ENCODE measurements at regions not wholly inside any gene's neighbourhood (a gene's known extent, or its start where the extent isn't known, plus 50 kb on each side); places are given as distances from the start of the nearest gene placed in this dataset.

DNA sequence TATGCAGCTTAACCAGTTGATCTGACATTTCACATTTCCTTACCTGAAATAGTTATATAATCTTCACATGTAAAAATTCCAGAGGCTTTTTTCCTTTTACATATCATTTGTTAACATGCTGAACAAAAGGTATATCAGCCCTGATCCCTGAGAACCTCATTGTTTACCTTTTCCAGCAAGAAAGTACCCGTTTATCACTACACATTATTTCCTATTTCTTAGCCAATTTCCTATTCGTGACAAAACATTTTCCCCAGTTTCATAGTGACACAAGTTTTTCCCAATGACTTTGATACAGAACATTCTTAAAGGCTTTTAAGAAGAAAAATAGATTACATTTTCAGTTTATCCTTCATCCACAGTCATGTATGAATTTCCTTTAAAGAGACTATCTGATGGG is 86.6 kb upstream of the DKK2 start:
- peak; percentile 81 for DNase-seq (ENCODE audit: low read depth, low spot score)
- no TSS peak for BruUV-seq (replicated peaks)
- FAIRE-seq: peak; percentile 43
- Histone ChIP-seq H3K79me2 (ENCODE audit: control insufficient read depth, insufficient read depth, low read length) (no peaks in the 10 kb centered on the region), H3K4me2 (ENCODE audit: insufficient read depth, low read length) (peak overlapping the region; percentile 42), H2AFZ (ENCODE audit: low read depth, low read length) (peak overlapping the region; percentile 9), H3K27ac (ENCODE audit: insufficient read depth, low read depth, low read length) (no peak overlapping the region), H3K9me3 (replicated peaks; ENCODE audit: control insufficient read depth, insufficient read depth, low read length) (no peaks in the 10 kb centered on the region), H3K9ac (replicated peaks; ENCODE audit: extremely low read depth, insufficient read depth, low read length) (no peak overlapping the region), H3K9me1 (replicated peaks; ENCODE audit: control insufficient read depth, extremely low read depth, insufficient read depth, low read length) (no peaks in the 10 kb centered on the region), H3K36me3 (ENCODE audit: control insufficient read depth in 2 of 2, extremely low read depth in 1 of 2, insufficient read depth in 2 of 2, low read length in 2 of 2) (no peaks in the 10 kb centered on the region), H3K4me3 (replicated peaks in 1 of 3; ENCODE audit: insufficient read depth in 1 of 3, low read depth in 1 of 3, low read length in 3 of 3) (no peak overlapping the region), H3K27me3 (ENCODE audit: control insufficient read depth in 2 of 2, insufficient read depth in 2 of 2, low read length in 2 of 2) (no peaks in the 10 kb centered on the region), H4K20me1 (replicated peaks; ENCODE audit: control insufficient read depth, extremely low read depth, insufficient read depth, low read length) (no peaks in the 10 kb centered on the region), H3K4me1 (ENCODE audit: control insufficient read depth, extremely low read depth, insufficient read depth, low read length) (peaks cover 38% of the 10 kb centered on the region)
- CTCF ChIA-PET: interaction anchor here (1.4 kb wide), 1 partner anchor 9 kb away, joined by 4 read pairs; no protein-coding TSS in a partner anchor
- intact Hi-C loops (cut with micrococcal nuclease) (loop anchor here (1.0 to 10.0 kb wide), 3 partner anchors 8 to 772 kb away; no protein-coding TSS in a partner anchor), dilution Hi-C loops (cut with MboI; ENCODE audit: extremely low pct_ligation_motif_present, low sequenced_read_pairs) (no loop called here)
- TF ChIP-seq EZH2 (IDR thresholded peaks at IDR 0.05; ENCODE audit: borderline replicate concordance, low read depth, low read length, severe bottlenecking) (no peak), JUN (IDR thresholded peaks at IDR 0.05; ENCODE audit: borderline replicate concordance, insufficient read depth, insufficient read length, low read depth) (no peak), GATA2 (IDR thresholded peaks at IDR 0.05; ENCODE audit: insufficient read depth, insufficient read length, low read depth, low read length) (no peak), MYC (IDR thresholded peaks at IDR 0.05; ENCODE audit: low read depth, low read length) (no peak), FOS (IDR thresholded peaks at IDR 0.05; ENCODE audit: borderline replicate concordance, insufficient read depth, low read length) (no peak), POLR2A (IDR thresholded peaks at IDR 0.05; ENCODE audit: low read depth, low read length) (no peak), POLR2AphosphoS5 (IDR thresholded peaks at IDR 0.05; ENCODE audit: insufficient read depth, low read depth, low read length) (no peak)
- TF ChIP-seq, protein P1, sequence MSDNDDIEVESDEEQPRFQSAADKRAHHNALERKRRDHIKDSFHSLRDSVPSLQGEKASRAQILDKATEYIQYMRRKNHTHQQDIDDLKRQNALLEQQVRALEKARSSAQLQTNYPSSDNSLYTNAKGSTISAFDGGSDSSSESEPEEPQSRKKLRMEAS (IDR thresholded peaks at IDR 0.05; ENCODE audit: insufficient read depth, insufficient read length): no peak
- TF ChIP-seq, protein P2, sequence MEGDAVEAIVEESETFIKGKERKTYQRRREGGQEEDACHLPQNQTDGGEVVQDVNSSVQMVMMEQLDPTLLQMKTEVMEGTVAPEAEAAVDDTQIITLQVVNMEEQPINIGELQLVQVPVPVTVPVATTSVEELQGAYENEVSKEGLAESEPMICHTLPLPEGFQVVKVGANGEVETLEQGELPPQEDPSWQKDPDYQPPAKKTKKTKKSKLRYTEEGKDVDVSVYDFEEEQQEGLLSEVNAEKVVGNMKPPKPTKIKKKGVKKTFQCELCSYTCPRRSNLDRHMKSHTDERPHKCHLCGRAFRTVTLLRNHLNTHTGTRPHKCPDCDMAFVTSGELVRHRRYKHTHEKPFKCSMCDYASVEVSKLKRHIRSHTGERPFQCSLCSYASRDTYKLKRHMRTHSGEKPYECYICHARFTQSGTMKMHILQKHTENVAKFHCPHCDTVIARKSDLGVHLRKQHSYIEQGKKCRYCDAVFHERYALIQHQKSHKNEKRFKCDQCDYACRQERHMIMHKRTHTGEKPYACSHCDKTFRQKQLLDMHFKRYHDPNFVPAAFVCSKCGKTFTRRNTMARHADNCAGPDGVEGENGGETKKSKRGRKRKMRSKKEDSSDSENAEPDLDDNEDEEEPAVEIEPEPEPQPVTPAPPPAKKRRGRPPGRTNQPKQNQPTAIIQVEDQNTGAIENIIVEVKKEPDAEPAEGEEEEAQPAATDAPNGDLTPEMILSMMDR (IDR thresholded peaks at IDR 0.05; ENCODE audit: extremely low read depth in 1 of 2, insufficient read depth in 1 of 2, low read depth in 1 of 2, low read length in 2 of 2): no peak
- POLR2A ChIA-PET: no interaction called here
